ENCODE measurements at regions not wholly inside any gene's neighbourhood (a gene's known extent, or its start where the extent isn't known, plus 50 kb on each side); places are given as distances from the start of the nearest gene placed in this dataset.
"Not testable (repeated sequence)": the region's sequence is repeated elsewhere in the genome, so short reads cannot be mapped to it uniquely, and the experiment has no call there.

DNA sequence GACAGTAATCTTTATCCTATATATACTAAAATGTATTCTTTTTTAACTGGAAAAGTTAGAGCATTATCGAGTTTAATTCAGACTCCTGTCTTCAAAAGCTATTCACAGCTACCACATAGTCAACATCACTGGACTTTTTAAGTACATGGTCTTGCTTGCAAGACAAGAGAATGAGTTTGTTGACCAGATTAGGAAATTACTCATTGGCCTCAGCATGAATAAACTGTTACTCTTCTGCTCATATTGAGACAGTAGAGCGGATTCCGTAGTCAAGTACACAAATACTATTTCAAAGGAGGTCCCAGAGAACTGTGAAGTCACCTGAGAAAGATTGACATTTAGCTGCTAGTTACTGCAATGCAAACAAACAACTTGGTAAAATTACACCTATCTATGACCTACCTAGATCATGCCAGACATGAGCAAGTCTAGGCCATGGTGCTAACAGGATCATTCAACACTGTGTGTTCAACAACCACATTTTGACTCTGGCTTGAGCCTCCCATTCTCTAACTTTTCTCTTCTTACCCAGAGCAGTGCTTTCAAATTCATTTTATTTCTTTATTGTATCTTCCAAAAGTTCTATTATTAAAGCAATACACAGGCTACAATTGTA, 280.9 kb downstream of the NEBL start:
- intact Hi-C loops (cut with micrococcal nuclease): no loop called here

DNA sequence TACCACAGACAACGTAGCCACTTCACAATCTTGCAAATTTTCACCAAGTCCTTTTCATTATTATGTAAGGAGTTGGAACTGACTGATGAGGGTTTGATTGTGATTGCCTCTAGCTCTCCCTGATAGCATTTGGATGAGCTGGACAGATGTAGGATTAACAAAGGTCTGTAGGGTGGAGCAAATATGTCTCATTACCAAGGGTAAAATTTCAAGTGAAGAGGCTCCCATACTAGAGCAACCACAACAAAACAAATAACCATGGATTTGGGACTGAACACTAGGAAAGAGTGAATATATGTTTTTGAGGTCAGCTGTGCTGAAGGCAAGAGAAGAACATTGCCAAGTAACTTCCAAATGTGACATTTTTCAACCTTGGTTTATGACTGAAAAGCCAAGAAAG, 281.7 kb downstream of the NEBL start:
- intact Hi-C loops (cut with micrococcal nuclease): no loop called here

DNA sequence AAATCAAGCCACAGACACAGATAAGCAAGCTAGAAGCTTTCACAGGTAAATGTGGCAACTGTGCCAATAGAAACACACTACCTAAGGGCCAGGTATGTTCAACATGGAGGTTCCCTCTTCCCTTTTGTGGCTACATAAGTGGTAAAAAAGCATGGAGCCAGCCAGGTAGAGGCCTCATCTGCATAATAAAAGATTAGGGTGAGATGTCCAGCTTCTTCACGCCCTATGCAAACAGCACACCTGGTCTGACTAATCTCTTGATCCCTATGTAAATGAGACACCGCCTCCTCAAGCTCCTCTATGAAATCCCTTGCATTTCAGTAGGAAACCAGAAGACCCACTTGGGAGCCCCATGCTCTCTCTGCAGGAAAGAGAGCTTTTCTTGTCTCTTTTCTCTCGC, 282.2 kb downstream of the NEBL start:
- intact Hi-C loops (cut with micrococcal nuclease): no loop called here

DNA sequence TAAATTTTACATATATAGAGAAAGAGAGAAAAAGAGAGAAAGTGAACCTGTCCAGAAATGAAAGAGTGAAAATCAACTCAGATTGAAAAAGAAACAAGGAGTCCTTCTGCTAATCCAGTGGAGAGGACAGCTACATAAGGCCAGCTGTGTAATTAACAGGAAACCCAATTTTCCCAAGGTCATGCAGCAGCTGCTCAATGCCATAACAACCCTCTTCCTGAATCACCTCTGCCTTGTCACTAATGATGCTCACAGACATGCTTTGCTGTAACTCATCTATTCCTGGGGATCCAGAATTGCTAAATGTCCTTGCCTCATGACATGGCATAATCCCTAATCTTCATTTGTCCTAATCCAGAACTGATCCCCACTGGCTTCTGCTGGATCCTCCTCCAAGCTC, 288.6 kb downstream of the NEBL start:
- intact Hi-C loops (cut with micrococcal nuclease): no loop called here

DNA sequence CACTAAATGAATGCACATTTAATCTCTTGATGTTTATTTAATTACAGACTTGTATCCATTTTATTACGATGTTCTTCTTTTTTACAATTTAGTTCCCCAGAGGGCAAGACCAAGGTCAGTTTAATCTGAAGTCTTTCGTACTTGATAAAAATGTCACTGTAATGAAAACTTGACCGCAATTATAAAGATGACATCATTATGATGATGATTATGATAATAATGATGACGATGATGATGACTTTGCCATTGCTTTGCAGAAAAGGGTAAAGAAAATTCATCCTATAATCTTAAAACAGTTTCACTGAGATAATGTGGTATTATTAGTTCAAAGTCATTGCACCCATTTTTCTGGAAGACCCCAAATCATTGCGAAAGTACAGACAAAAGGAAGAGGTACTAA, 290.1 kb downstream of the NEBL start:
- intact Hi-C loops (cut with micrococcal nuclease): no loop called here

DNA sequence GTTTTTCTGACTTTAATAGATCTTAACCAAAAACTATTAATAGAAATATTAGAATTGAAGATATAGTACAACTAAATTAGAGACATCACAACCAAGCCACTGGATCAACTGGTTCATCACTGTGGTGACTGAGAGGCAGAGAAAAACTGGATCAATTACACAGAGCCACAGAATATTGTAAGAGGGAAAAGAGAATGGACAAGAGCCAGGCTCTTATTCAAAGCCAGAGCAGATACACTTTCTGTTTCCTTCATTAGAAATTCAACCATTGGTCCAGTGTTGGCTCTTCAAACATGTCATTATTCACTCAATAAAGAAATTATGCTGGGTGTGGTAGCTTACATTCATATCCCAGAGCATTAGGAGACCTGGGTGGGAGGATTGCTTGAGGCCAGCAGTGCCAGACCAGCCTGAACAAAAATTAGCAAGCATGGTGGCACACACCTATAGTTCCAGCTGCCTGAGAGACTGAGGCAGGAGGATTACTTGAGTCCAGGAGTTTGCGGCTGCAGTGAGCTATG, 295.1 kb downstream of the NEBL start:
- intact Hi-C loops (cut with micrococcal nuclease): no loop called here

DNA sequence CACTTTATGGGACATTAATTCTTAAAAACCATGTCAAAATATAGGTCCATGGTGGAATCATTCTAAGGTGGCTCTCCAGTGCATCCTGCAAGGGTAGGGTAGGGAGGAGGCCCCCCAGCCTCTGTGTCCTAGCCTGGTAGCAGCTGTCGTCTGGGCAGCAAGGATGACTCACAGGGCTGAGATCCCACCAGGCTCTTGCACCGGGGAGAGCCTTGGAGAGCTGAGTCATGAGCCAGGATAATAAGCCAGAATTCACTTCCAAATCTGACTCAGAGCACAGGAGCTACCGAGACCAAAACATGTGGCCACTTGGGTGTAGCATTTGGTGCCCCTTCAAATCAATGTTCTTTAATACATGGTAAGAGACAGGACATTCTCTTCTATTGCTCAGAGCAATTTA, 298.5 kb downstream of the NEBL start:
- intact Hi-C loops (cut with micrococcal nuclease): no loop called here

DNA sequence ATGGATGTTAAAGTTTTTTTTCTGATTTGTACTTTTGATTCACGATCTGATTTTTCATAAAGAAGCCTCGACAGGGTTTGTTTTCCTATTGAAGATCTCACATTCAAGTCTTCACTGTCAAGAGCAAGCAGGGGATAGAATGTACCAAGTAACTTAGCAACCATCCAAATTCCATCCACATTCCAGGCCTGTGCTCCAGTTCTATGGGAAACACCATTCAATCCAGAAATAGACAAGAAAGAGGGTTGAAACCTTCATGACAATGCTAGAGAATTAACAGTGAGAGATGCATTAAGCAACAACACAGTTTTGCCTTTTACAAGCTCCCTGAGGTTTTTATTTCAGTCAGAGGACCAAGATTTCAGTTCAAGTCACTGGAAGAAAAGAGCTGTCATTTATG, 300.2 kb downstream of the NEBL start:
- intact Hi-C loops (cut with micrococcal nuclease): no loop called here

DNA sequence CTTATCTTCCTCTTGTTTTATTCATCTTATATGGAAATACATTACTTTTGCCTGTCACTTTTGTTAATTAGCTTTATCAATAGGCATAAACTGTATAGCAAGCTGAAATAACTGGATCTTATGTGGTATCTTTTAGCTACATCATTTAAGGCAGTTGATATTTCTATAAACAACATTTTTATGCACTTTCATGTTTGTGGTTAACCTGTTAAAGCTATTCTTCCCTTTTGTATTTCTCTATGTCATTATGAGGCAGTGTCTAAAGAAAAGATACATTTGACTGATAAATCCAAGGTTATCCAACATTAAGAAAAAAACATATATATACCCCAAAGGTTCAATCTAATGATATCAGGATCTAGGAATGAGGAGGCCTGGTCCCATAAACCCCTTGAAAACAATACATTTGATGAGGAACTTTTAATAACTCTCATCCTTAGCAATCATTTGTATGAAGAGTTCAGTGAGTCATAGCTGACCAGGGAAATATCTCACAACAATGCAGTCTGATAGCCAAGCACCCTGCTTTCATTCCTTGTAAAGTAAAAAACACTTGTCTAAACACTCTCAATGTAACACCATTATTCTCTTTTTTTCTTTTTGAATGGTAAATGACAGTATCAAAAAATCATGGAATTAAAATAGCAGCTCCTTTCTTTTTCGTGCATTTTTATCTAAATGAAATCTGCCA, 300.9 kb downstream of the NEBL start:
- intact Hi-C loops (cut with micrococcal nuclease): no loop called here

DNA sequence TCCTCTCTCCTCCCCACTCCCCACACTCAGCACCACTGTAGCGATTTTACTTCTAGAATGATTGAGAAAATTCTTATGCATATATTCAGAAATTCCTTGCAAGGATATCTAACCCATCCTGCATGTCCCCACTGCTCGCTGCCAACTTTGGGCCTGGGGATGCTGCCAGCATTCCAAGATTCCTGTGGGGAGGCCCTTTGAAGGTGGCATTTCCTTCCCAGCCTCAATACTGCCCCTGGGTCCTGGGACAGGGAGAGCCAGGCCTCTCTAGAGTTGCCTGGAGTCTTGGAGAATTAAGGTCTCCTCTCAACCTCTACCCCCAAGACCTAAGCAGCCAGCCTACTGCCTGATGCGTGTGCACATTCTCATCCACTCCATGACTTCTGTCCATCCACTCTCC, 303.5 kb downstream of the NEBL start:
- intact Hi-C loops (cut with micrococcal nuclease): no loop called here

DNA sequence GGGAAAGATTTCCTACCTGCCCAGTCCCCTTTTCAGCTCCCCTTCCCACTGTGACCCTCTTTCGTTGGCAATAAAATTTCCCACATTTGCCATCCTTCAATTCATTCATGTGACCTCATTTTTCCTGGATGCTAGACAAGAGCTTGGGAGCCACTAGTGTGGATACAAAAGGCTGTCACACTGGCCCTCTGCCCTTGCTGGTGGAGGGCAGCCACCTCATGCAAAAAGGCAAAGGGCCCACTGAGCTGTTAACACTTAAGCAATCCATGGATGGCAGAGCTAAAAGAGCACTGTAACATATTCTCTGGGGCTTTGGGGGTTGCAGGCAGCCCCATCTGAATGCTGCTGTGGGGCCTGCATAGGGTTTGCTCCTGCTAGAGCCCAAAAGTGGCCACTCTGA, 315.1 kb downstream of the NEBL start:
- intact Hi-C loops (cut with micrococcal nuclease): no loop called here

DNA sequence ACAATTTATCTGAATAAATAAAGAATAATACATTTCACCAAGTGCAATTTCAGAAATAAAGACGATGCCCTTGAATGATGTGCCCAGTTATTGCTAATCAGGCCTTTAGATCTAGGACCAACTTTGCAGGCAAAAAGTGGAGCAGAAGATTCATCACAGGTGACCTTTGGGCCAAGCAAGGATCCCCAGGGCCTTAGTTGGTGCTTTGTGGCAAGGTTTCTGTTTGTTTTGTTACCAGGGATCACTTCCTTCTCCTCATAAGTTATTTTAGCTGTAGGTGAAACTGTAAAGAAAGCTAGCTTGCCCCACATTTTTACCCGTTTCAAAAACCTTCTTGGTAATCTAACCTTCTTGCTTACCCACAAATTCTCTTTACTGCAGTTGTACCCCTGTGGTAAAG, 323.2 kb downstream of the NEBL start:
- intact Hi-C loops (cut with micrococcal nuclease): no loop called here

DNA sequence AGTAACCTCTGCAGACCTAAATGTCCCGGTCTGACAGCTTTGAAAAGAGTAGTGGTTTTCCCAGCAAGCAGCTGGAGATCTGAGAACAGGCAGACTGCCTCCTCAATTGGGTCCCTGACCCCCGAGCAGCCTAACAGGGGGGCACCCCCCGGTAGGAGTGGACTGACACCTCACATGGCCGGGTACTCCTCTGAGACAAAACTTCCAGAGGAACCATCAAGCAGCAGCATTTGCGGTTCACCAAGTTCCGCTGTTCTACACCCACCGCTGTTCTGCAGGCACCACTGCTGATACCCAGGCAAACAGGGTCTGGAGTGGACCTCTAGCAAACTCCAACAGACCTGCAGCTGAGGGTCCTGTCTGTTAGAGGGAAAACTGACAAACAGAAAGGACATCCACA, 341.1 kb downstream of the NEBL start:
- intact Hi-C loops (cut with micrococcal nuclease): not testable (repeated sequence)

DNA sequence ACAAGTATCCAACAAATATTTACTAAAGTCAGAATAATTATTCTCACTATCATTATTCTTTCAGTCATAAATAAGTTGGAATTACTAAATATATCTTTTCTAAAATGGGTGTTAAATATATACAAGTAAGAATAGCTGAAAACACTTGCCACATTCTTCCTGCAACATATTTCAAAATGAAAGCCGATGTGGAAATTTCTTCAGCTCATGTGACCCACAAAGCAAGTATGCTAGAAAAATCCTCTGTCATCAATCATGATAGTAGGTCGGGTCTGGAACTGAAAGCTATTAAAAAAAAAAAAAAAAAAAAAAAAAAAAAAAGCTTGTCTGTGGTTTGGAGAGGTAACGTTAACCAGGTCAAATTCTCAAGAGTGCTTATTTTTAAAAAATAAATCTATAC, 344.7 kb downstream of the NEBL start:
- intact Hi-C loops (cut with micrococcal nuclease): no loop called here

DNA sequence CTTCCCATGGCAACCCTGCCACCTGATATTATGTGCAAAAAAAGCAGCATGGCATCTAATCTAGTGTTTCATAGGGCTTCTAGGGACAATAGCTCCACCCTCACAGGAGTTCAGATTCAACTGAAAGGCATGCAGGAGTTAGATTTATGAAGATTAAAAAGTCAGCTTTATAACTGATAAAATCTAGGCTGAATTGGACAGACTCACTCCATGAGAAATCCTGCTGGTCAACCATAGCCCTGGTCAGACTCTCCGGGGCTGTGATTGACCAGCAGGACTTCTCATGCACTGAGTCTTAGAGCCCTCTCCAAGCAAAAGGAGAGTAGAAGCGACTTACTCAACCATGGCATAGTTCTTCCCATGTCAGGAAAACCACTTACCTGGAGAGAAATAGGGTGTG, 345.4 kb downstream of the NEBL start:
- intact Hi-C loops (cut with micrococcal nuclease): no loop called here

DNA sequence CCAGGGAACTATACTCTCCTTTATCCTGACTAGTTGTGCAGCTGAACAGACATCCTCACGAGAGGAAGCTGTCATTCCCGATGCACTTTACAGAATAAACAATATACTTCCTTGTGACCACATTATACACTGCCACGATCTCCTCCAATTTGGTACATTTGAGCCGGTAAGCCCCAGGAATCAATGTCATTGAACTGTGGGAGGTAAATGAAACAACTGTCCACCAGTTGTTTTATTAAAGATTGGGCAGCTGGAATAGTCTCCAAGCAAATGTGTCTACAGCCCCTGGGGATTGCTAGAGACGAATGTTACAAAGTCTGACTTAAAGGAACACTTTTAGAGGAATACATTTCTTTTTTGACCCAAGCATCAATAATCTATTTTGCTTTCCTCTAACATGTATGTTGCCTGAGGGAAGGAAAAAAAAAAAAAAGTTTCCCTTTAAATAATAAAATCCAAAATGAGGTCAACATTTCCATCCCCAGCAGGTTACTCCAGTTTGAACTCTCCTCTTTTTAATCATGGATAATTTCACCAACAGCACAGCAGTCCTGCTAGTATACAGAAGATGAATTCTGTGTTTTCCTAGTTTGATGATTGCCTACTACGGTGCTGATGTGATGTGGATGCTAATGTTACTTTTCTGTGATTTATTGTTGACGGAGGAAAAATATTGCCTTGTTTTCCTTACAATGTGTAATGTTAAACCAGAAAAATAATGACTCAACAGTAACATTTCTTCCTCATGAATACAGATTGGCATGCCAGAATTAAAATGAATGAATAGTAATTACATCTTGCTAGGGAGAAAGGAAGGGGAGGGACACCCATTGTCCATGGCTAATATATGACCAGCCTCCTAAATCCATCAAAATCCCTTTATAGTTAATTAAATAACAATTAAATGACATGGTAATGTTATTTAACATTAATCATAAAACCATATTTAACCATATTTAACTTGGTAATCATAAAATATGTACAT, 360.9 kb downstream of the NEBL start:
- intact Hi-C loops (cut with micrococcal nuclease): no loop called here

DNA sequence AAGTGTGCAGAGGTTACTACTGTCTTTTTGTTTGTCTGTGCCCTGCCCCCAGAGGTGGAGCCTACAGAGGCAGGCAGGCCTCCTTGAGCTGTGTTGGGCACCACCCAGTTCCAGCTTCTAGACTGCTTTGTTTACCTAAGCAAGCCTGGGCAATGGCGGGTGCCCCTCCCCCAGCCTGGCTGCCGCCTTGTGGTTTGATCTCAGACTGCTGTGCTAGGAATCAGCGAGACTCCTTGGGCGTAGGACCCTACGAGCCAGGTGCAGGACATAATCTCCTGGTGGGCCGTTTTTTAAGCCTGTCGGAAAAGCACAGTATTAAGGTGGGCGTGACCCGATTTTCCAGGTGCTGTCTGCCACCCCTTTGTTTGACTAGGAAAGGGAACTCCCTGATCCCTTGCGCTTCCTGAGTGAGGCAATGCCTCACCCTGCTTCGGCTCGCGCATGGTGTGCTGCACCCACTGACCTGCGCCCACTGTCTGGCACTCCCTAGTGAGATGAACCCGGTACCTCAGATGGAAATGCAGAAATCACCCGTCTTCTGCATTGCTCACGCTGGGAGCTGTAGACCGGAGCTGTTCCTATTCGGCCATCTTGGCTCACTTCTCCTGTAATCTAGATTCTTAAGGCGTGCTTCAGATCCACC, 365.7 kb downstream of the NEBL start:
- intact Hi-C loops (cut with micrococcal nuclease): not testable (repeated sequence)

DNA sequence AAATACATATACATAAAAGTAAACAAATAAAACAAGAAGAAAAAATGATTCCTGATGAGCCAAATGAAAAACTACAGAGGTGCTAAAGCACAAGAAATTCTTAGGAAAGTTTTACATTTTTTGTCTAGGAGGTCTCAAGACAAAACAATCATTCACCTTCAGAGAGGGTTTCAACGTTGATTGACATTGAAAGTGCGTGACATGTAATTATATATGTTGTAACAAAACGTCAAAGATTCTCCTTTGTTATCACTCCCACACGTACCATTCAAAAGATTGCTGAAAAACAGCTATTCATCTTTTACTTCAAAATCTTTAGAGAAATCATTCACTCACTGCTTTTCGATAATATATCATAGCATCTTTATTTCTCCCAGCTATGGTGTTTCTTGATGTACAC, 375.9 kb downstream of the NEBL start:
- intact Hi-C loops (cut with micrococcal nuclease): no loop called here

DNA sequence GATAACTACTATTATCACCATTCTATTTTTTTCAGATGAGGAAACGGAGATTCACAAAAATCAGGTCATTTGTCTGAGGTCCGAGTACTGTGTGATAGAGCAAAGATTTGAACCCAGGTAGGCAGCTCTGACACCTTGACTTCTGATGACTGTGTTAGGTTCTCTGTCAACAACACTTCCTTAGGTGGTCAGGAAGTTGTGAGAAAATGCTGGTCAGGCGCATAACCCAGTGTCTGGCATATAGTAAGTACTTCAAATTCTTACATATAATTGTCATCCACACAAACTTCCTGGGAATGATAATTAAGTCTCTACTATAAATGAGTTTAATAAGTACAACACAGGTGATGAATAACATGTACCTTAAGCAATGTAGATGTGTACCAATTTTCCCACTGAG, 381.5 kb downstream of the NEBL start:
- intact Hi-C loops (cut with micrococcal nuclease): no loop called here

DNA sequence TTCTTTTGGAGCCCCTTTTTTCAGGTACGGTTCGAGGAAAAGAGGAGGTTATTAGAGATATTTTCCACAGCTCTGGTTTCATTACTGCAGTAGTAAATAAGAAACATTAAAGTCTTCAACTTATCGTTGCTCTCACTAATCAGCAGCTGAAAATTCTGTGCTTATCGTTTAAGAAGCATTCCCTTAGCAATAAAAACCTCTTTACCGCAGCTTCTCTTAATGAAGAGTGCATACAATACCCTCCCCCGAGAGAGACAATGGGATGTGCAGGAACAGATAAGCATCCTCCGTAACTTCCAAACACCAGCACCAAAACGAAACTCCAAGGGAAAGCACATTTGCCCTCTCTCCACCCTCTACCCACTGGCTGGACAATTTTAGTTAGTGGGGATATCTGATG, 384.5 kb downstream of the NEBL start:
- intact Hi-C loops (cut with micrococcal nuclease): no loop called here

DNA sequence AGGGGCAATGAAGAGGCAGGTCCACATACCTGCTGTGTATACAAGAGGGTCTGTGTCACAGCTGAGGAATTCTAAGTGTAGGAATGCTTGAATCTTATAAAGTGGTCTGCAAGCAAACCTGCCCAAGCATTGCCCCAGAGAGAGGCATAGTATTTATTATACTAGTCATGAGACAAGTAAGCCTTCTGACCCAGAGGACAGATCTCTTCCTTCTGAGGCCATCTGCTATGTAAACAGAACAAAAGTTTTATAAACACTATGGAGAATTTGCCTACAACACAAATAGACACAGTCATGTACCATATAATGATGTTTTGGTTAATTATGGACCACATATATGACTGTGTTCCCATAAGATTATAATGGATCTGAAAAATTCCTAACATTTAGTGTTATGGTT, 388.2 kb downstream of the NEBL start:
- intact Hi-C loops (cut with micrococcal nuclease): no loop called here

All from T-helper 1 cell treated with Interleukin-12 subunit alpha and Interleukin-12 subunit beta and Interleukin-4 antibody, amounts not matched to agents 30 ng/mL and 1 ng/mL, for 36 hours (primary cell).